ENCODE measurements at regions not wholly inside any gene's neighbourhood (a gene's known extent, or its start where the extent isn't known, plus 50 kb on each side); places are given as distances from the start of the nearest gene placed in this dataset.
"Not testable (repeated sequence)": the region's sequence is repeated elsewhere in the genome, so short reads cannot be mapped to it uniquely, and the experiment has no call there.

GRCh38 chr14:83711046-83711445, 1818.9 kb upstream of the FLRT2 start:
- DNase-seq (ENCODE audit: low spot score): no peak

- no peak for DNase-seq (ENCODE audit: low spot score)
Observed at GRCh38 chr14:83712418-83713129, 1817.4 kb upstream of the FLRT2 start.

- DNase-seq (ENCODE audit: low spot score): no peak
Observed at GRCh38 chr14:83713732-83714131, 1816.2 kb upstream of the FLRT2 start.

- DNase-seq (ENCODE audit: low spot score): no peak
Observed at GRCh38 chr14:83714151-83714550, 1815.8 kb upstream of the FLRT2 start.

GRCh38 chr14:83719435-83719834, 1810.5 kb upstream of the FLRT2 start:
- DNase-seq (ENCODE audit: low spot score): not testable (repeated sequence)

GRCh38 chr14:83733670-83734069, 1796.3 kb upstream of the FLRT2 start:
- DNase-seq (ENCODE audit: low spot score): no peak

GRCh38 chr14:83734431-83734830, 1795.5 kb upstream of the FLRT2 start:
- no peak for DNase-seq (ENCODE audit: low spot score)

GRCh38 chr14:83741269-83741668, 1788.7 kb upstream of the FLRT2 start:
- no peak for DNase-seq (ENCODE audit: low spot score)

- no peak for DNase-seq (ENCODE audit: low spot score)
Observed at GRCh38 chr14:83744224-83744623, 1785.7 kb upstream of the FLRT2 start.

- no peak for DNase-seq (ENCODE audit: low spot score)
Observed at GRCh38 chr14:83744891-83745290, 1785.1 kb upstream of the FLRT2 start.

GRCh38 chr14:83746336-83746735, 1783.6 kb upstream of the FLRT2 start:
- DNase-seq (ENCODE audit: low spot score): no peak

GRCh38 chr14:83757916-83758315, 1772.0 kb upstream of the FLRT2 start:
- DNase-seq (ENCODE audit: low spot score): no peak

- DNase-seq (ENCODE audit: low spot score): no peak
Observed at GRCh38 chr14:83764656-83765599, 1765.0 kb upstream of the FLRT2 start.

GRCh38 chr14:83777516-83777915, 1752.4 kb upstream of the FLRT2 start:
- DNase-seq (ENCODE audit: low spot score): no peak

GRCh38 chr14:83779266-83779665, 1750.7 kb upstream of the FLRT2 start:
- DNase-seq (ENCODE audit: low spot score): no peak

- no peak for DNase-seq (ENCODE audit: low spot score)
Observed at GRCh38 chr14:83780321-83780720, 1749.6 kb upstream of the FLRT2 start.

- no peak for DNase-seq (ENCODE audit: low spot score)
Observed at GRCh38 chr14:83798421-83798820, 1731.5 kb upstream of the FLRT2 start.

GRCh38 chr14:83799233-83799632, 1730.7 kb upstream of the FLRT2 start:
- no peak for DNase-seq (ENCODE audit: low spot score)

- no peak for DNase-seq (ENCODE audit: low spot score)
Observed at GRCh38 chr14:83814896-83815295, 1715.0 kb upstream of the FLRT2 start.

GRCh38 chr14:83816761-83817160, 1713.2 kb upstream of the FLRT2 start:
- no peak for DNase-seq (ENCODE audit: low spot score)

GRCh38 chr14:83825843-83826242, 1704.1 kb upstream of the FLRT2 start:
- no peak for DNase-seq (ENCODE audit: low spot score)

GRCh38 chr14:83826838-83827237, 1703.1 kb upstream of the FLRT2 start:
- no peak for DNase-seq (ENCODE audit: low spot score)

GRCh38 chr14:83827383-83827782, 1702.6 kb upstream of the FLRT2 start:
- no peak for DNase-seq (ENCODE audit: low spot score)

All from Ammon's horn (tissue), 1 donor.